SK-N-SH (cell line): ENCODE measurements at regions not wholly inside any gene's neighbourhood (a gene's known extent, or its start where the extent isn't known, plus 50 kb on each side); places are given as distances from the start of the nearest gene placed in this dataset.

Experiments
- CTCF ChIA-PET: fragments of 300-600, 350-600 bp; formaldehyde crosslinking; extraction: SDS; loops from one replicate; lab custom pipeline; 2021; lab: Yijun Ruan, JAX
- POLR2A ChIA-PET: fragments of 350-600 bp; sonication (Branson Sonifier 250); formaldehyde crosslinking; extraction: SDS; loops from one replicate; lab custom pipeline; 2020; ENCODE audit warnings: antibody characterized with exemption, inconsistent platforms; lab: Yijun Ruan, JAX
- DNase-seq: peaks from one replicate; pipeline ENCODE4 v3.0.0; 2012
- H2AFZ ChIP-seq: fragments of 200-600 bp; sonication (generic); 2 replicates; pipeline ENCODE4 v1.8.1; 2016; ENCODE audit warnings: antibody characterized with exemption, mild to moderate bottlenecking, low read depth
- H3F3A ChIP-seq: fragments of 200-600 bp; sonication (generic); replicated peaks from 2 replicates; pipeline ENCODE3; 2016; ENCODE audit warnings: antibody characterized with exemption, mild to moderate bottlenecking; ENCODE audit not compliant: insufficient read depth
- H3K27ac ChIP-seq, 2 experiments: fragments of 200-500 bp in 1 of 2; fragments of 200-600 bp in 1 of 2; sonication (Bioruptor generic) in 1 of 2; sonication (generic), shearing (Covaris generic) in 1 of 2; 2 replicates each; pipeline versions ENCODE4 v1.5.1 to v1.6.1; 2014 to 2016; ENCODE audit warnings: low read depth in 2 of 2, inconsistent platforms in 1 of 2, low read length in 1 of 2, mild to moderate bottlenecking in 1 of 2, mixed read lengths in 1 of 2
- H3K27me3 ChIP-seq: fragments of 200-600 bp; sonication (generic), shearing (Covaris generic); 2 replicates; pipeline ENCODE4 v1.6.1; 2016; ENCODE audit warnings: mixed run types; ENCODE audit not compliant: insufficient read depth
- H3K36me3 ChIP-seq, 2 experiments: fragments of 200-500 bp in 1 of 2; fragments of 200-600 bp in 1 of 2; sonication (Bioruptor generic) in 1 of 2; sonication (generic) in 1 of 2; replicated peaks in 1 of 2; 2 replicates each; pipeline versions ENCODE3 to v1.5.1; 2014 to 2016; ENCODE audit warnings: low read length in 1 of 2, mild to moderate bottlenecking in 1 of 2; ENCODE audit not compliant: insufficient read depth in 2 of 2, control insufficient read depth in 1 of 2
- H3K4me1 ChIP-seq, 2 experiments: fragments of 200-500 bp in 1 of 2; fragments of 200-600 bp in 1 of 2; sonication (Bioruptor generic) in 1 of 2; sonication (generic), shearing (Covaris generic) in 1 of 2; 2 replicates each; pipeline versions ENCODE4 v1.5.1 to v1.6.1; 2014 to 2016; ENCODE audit warnings: low read depth in 1 of 2, low read length in 1 of 2, mixed run types in 1 of 2; ENCODE audit not compliant: insufficient read depth in 2 of 2, control insufficient read depth in 1 of 2
- H3K4me2 ChIP-seq: fragments of 200-600 bp; sonication (generic), shearing (Covaris generic); 2 replicates; pipeline ENCODE4 v1.6.1; 2017; ENCODE audit warnings: mixed run types
- H3K4me3 ChIP-seq, 2 experiments: fragments of 200-500 bp in 1 of 2; fragments of 200-600 bp in 1 of 2; sonication (Bioruptor generic) in 1 of 2; sonication (generic), shearing (Covaris generic) in 1 of 2; 2 replicates each; pipeline versions ENCODE4 v1.5.1 to v1.8.1; 2014 to 2016; ENCODE audit warnings: low read depth in 2 of 2, inconsistent platforms in 1 of 2, low read length in 1 of 2, mild to moderate bottlenecking in 1 of 2, mixed read lengths in 1 of 2, moderate library complexity in 1 of 2
- H3K79me2 ChIP-seq: fragments of 200-600 bp; sonication (generic); 2 replicates; pipeline ENCODE4 v1.8.1; 2017; ENCODE audit warnings: mild to moderate bottlenecking; ENCODE audit not compliant: insufficient read depth
- H3K9ac ChIP-seq: fragments of 200-600 bp; sonication (generic); 2 replicates; pipeline ENCODE4 v1.6.1; 2017; ENCODE audit warnings: mixed run types
- H3K9me2 ChIP-seq: fragments of 200-600 bp; sonication (generic); 2 replicates; pipeline ENCODE4 v1.6.1; 2017; ENCODE audit warnings: mixed run types
- H3K9me3 ChIP-seq: fragments of 200-600 bp; sonication (generic); 2 replicates; pipeline ENCODE4 v1.6.1; 2017; ENCODE audit warnings: mixed run types, mild to moderate bottlenecking, moderate library complexity
- H4K20me1 ChIP-seq: fragments of 200-600 bp; sonication (generic); 2 replicates; pipeline ENCODE4 v1.6.1; 2017; ENCODE audit warnings: mild to moderate bottlenecking, mixed run types; ENCODE audit not compliant: insufficient read depth
- GABPA ChIP-seq: IDR thresholded peaks from 2 replicates; pipeline ENCODE4 v1.4.0; 2012; ENCODE audit warnings: low read depth, mild to moderate bottlenecking
- GATA2 ChIP-seq: sonication (generic); formaldehyde crosslinking; IDR thresholded peaks from 2 replicates; pipeline ENCODE4 v1.5.0; 2020; ENCODE audit warnings: mild to moderate bottlenecking, missing genetic modification reagents
- IRF3 ChIP-seq: fragments of 150-350 bp; IDR thresholded peaks from 2 replicates; pipeline ENCODE4 v1.6.1; 2016; ENCODE audit warnings: mild to moderate bottlenecking, low read depth, low read length
- JUND ChIP-seq: IDR thresholded peaks from 2 replicates; pipeline ENCODE4 v1.4.0; 2012
- MEF2A ChIP-seq: IDR thresholded peaks from 2 replicates; pipeline ENCODE4 v1.4.0; 2012; ENCODE audit warnings: low read depth, borderline replicate concordance
- POLR2AphosphoS5 ChIP-seq: IDR thresholded peaks from 2 replicates; pipeline ENCODE4 v1.6.1; 2012; ENCODE audit warnings: low read depth, low read length
- RAD21 ChIP-seq: IDR thresholded peaks from 2 replicates; pipeline ENCODE4 v1.6.1; 2012; ENCODE audit warnings: mild to moderate bottlenecking, low read length
- RCOR1 ChIP-seq: fragments of 150-350 bp; IDR thresholded peaks from 2 replicates; pipeline ENCODE4 v1.6.1; 2017; ENCODE audit warnings: antibody characterized with exemption, low read length
- SIN3A ChIP-seq: IDR thresholded peaks from 2 replicates; pipeline ENCODE4 v1.6.1; 2012; ENCODE audit warnings: low read depth, mild to moderate bottlenecking, low read length, moderate library complexity, borderline replicate concordance
- TCF12 ChIP-seq: IDR thresholded peaks from 2 replicates; pipeline ENCODE4 v1.4.0; 2012
- USF2 ChIP-seq: fragments of 150-350 bp; IDR thresholded peaks from 2 replicates; pipeline ENCODE4 v1.6.1; 2017; ENCODE audit warnings: antibody characterized with exemption, low read length, low read depth, borderline replicate concordance
- ZBTB33 ChIP-seq: IDR thresholded peaks from 2 replicates; pipeline ENCODE4 v1.4.0; 2012; ENCODE audit warnings: low read depth, borderline replicate concordance
- WGBS: methylation state at CpG from one replicate; pipeline ENCODE4 v1.1.6; 2017; ENCODE audit warnings: low lambda C conversion rate; 5-methylcytosine and 5-hydroxymethylcytosine counted together
- TF ChIP-seq, protein P1 (sequence below): IDR thresholded peaks from 2 replicates; pipeline ENCODE4 v1.6.1; 2012; ENCODE audit warnings: mild to moderate bottlenecking, low read depth, low read length, moderate library complexity

DNA sequence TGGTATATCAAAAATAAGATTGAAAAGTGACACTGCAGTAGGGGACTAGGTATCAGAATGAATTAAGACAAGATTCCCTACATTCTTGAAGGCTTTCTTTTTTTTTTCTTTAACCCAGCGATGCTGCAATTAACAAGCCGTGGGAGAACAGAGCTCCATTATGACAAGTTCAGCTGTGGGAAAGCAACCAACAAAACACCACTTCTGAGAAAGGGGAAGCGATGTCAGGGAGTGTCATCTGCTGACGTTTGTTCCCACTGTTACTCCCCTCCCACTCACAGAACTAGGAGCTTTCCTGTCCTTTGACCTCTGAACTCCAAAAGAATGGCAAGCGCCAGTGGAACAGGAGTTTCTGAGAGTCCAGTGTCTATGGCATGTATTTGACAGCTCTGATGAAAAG is 90.2 kb upstream of the SLITRK2 start:
- H3K36me3 ChIP-seq: no peaks in the 10 kb centered on the region
- H3K27me3 ChIP-seq: no peaks in the 10 kb centered on the region
- H3F3A ChIP-seq: no peaks in the 10 kb centered on the region
- H3K9me2 ChIP-seq: no peaks in the 10 kb centered on the region
- H3K4me3 ChIP-seq: no peak overlapping the region
- CTCF ChIA-PET: no interaction called here
- H4K20me1 ChIP-seq: no peaks in the 10 kb centered on the region
- POLR2A ChIA-PET: no interaction called here
- H3K9ac ChIP-seq: no peak overlapping the region
- TF ChIP-seq GABPA: no peak
- TF ChIP-seq MEF2A: no peak
- TF ChIP-seq GATA2 (CRISPR knock-in tag): no peak
- no peak for TF ChIP-seq USF2
- TF ChIP-seq SIN3A: no peak
- TF ChIP-seq JUND: no peak
- no peak for TF ChIP-seq POLR2AphosphoS5
- no peak for TF ChIP-seq ZBTB33
- no peak for TF ChIP-seq IRF3
- no peak for TF ChIP-seq RAD21
- TF ChIP-seq, protein P1, sequence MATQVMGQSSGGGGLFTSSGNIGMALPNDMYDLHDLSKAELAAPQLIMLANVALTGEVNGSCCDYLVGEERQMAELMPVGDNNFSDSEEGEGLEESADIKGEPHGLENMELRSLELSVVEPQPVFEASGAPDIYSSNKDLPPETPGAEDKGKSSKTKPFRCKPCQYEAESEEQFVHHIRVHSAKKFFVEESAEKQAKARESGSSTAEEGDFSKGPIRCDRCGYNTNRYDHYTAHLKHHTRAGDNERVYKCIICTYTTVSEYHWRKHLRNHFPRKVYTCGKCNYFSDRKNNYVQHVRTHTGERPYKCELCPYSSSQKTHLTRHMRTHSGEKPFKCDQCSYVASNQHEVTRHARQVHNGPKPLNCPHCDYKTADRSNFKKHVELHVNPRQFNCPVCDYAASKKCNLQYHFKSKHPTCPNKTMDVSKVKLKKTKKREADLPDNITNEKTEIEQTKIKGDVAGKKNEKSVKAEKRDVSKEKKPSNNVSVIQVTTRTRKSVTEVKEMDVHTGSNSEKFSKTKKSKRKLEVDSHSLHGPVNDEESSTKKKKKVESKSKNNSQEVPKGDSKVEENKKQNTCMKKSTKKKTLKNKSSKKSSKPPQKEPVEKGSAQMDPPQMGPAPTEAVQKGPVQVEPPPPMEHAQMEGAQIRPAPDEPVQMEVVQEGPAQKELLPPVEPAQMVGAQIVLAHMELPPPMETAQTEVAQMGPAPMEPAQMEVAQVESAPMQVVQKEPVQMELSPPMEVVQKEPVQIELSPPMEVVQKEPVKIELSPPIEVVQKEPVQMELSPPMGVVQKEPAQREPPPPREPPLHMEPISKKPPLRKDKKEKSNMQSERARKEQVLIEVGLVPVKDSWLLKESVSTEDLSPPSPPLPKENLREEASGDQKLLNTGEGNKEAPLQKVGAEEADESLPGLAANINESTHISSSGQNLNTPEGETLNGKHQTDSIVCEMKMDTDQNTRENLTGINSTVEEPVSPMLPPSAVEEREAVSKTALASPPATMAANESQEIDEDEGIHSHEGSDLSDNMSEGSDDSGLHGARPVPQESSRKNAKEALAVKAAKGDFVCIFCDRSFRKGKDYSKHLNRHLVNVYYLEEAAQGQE: no peak
- no peak for TF ChIP-seq TCF12
- TF ChIP-seq RCOR1: no peak
- no peak for DNase-seq
- H3K4me1 ChIP-seq: no peaks in the 10 kb centered on the region
- 2% methylated on average over 5 of the region's 5 CpGs for WGBS
- H3K4me2 ChIP-seq: no peak overlapping the region
- no peak overlapping the region for H3K27ac ChIP-seq
- no peak overlapping the region for H2AFZ ChIP-seq
- no peaks in the 10 kb centered on the region for H3K9me3 ChIP-seq
- no peaks in the 10 kb centered on the region for H3K79me2 ChIP-seq
